Immature natural killer cell (primary cell): ENCODE measurements at regions not wholly inside any gene's neighbourhood (a gene's known extent, or its start where the extent isn't known, plus 50 kb on each side); places are given as distances from the start of the nearest gene placed in this dataset.
"Not testable (repeated sequence)": the region's sequence is repeated elsewhere in the genome, so short reads cannot be mapped to it uniquely, and the experiment has no call there.

Experiments
- DNase-seq, 3 donors: peaks; one replicate each; pipeline ENCODE4 v3.0.0; 2022; ENCODE audit warnings: mixed read lengths in 1 of 3
- H3K27ac Mint-ChIP-seq, 6 donors: one replicate each; pipeline ENCODE4 v1.8.0; 2020; ENCODE audit warnings: mixed read lengths in 6 of 6, mild to moderate bottlenecking in 5 of 6, inconsistent platforms in 4 of 6, moderate library complexity in 3 of 6
- H3K27me3 Mint-ChIP-seq, 3 donors: one replicate each; pipeline ENCODE4 v1.8.0; 2020 to 2021; ENCODE audit warnings: low read depth in 3 of 3, mild to moderate bottlenecking in 3 of 3, mixed read lengths in 3 of 3, moderate library complexity in 3 of 3, inconsistent platforms in 1 of 3
- H3K36me3 Mint-ChIP-seq, 3 donors: one replicate each; pipeline ENCODE4 v1.8.0; 2020; ENCODE audit warnings: mixed read lengths in 3 of 3, inconsistent platforms in 2 of 3, mild to moderate bottlenecking in 2 of 3
- H3K4me1 Mint-ChIP-seq, 2 donors: one replicate each; pipeline ENCODE4 v1.8.0; 2020; ENCODE audit warnings: inconsistent platforms in 2 of 2, mild to moderate bottlenecking in 2 of 2, mixed read lengths in 2 of 2, moderate library complexity in 1 of 2
- H3K4me3 Mint-ChIP-seq, 5 donors: one replicate each; pipeline ENCODE4 v1.8.0; 2020; ENCODE audit warnings: mild to moderate bottlenecking in 5 of 5, mixed read lengths in 5 of 5, inconsistent platforms in 3 of 5, moderate library complexity in 3 of 5
- H3K9me3 Mint-ChIP-seq, 6 donors: one replicate each; pipeline ENCODE4 v1.8.0; 2020; ENCODE audit warnings: mild to moderate bottlenecking in 6 of 6, mixed read lengths in 6 of 6, inconsistent platforms in 4 of 6, moderate library complexity in 3 of 6

GRCh38 chr3:15851735-15852134 lies 54.0 kb upstream of the ANKRD28 start:
- peaks cover 0 to 4% of the 10 kb centered on the region in 2 donors for H3K4me1 Mint-ChIP-seq
- no peak overlapping the region for H3K4me3 Mint-ChIP-seq
- no peak overlapping the region for H3K27ac Mint-ChIP-seq
- no peaks in the 10 kb centered on the region for H3K36me3 Mint-ChIP-seq
- H3K27me3 Mint-ChIP-seq: no peaks in the 10 kb centered on the region
- no peak for DNase-seq
- H3K9me3 Mint-ChIP-seq: no peaks in the 10 kb centered on the region

GRCh38 chr3:15858547-15859506 lies 61.0 kb upstream of the ANKRD28 start:
- peaks cover 21 to 30% of the 10 kb centered on the region in 2 donors for H3K4me1 Mint-ChIP-seq
- no peaks in the 10 kb centered on the region for H3K36me3 Mint-ChIP-seq
- peak; percentile 38 to 43 (median 41) for DNase-seq
- H3K27me3 Mint-ChIP-seq: peaks cover 2 to 7% (median 3%) of the 10 kb centered on the region in 3 donors
- H3K27ac Mint-ChIP-seq: peak overlapping the region in 5 of 6 donors; percentile 80 to 94 (median 83)
- no peaks in the 10 kb centered on the region for H3K9me3 Mint-ChIP-seq
- H3K4me3 Mint-ChIP-seq: peak overlapping the region; percentile 92 to 97 (median 96)

DNA sequence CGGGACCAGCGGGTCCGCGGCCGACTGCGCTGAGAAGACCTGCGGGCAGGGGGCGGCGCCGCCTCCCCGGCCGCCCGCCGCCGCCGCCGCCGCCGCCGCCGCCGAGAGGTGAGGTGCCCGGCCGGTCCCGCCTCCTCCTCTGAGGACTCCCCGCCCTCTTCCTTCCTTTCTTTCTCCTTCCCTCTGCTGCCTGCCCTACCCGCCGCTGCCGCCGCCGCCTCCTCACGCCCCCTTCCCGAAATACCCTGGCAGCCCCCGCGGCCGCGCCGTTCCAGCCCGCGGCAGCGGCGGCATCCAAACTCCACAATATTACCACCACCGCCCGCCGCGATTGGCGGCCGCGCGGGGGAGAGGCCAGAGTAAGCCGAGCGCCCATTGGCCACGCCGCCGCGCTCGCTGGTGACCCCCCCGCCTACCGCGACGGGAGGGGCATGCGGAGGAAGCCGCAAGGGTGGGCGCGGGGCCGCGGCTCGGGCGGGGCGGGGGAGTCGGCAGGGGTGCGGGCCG lies 61.8 kb upstream of the ANKRD28 start:
- DNase-seq: peak; percentile 76 to 79 (median 78)
- H3K4me1 Mint-ChIP-seq: peaks cover 21 to 30% of the 10 kb centered on the region in 2 donors

GRCh38 chr3:15860014-15860934 lies 62.5 kb upstream of the ANKRD28 start:
- Mint-ChIP-seq H3K27me3 (peaks cover 2 to 7% (median 5%) of the 10 kb centered on the region in 3 donors), H3K4me1 (peaks cover 21 to 30% of the 10 kb centered on the region in 2 donors), H3K4me3 (peak overlapping the region; percentile 89 to 93 (median 90)), H3K27ac (peak overlapping the region; percentile 48 to 77 (median 59)), H3K9me3 (no peaks in the 10 kb centered on the region), H3K36me3 (no peaks in the 10 kb centered on the region)
- peak in 2 of 3 donors; percentile 2 to 9 for DNase-seq

More for the DNA sequence above, 61.8 kb upstream of the ANKRD28 start:
- H3K27ac Mint-ChIP-seq: peak overlapping the region in 5 of 6 donors; percentile 61 to 89 (median 82)
- H3K9me3 Mint-ChIP-seq: no peaks in the 10 kb centered on the region
- H3K36me3 Mint-ChIP-seq: no peaks in the 10 kb centered on the region
- peaks cover 2 to 7% (median 3%) of the 10 kb centered on the region in 3 donors for H3K27me3 Mint-ChIP-seq
- H3K4me3 Mint-ChIP-seq: peak overlapping the region; percentile 88 to 97 (median 93)

DNA sequence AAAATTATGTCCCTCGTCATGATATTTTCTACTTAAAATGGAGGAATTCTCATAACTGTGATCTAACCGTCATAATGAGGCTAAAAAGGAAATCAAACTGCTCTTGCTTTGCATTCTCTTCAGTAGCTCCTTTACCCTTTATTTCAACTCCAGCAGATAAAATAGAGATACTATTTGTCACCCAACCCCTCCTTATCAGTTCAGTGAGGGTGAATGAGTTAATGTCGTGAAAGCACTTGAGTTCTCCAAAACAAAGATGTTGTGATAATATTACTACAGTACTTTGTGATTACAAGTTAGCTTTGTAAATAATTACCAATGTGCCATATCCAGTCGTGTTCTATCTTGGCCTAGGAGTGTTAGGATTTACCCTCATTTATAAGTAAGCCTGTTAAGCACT lies 63.4 kb upstream of the ANKRD28 start:
- peak overlapping the region in 3 of 6 donors; percentile 32 to 48 (median 47) for H3K27ac Mint-ChIP-seq

GRCh38 chr3:15872807-15873206 lies 75.0 kb upstream of the ANKRD28 start:
- Mint-ChIP-seq H3K4me1 (no peaks in the 10 kb centered on the region), H3K27me3 (peaks cover 1 to 8% (median 2%) of the 10 kb centered on the region in 3 donors), H3K36me3 (peaks cover 0 to 7% (median 0%) of the 10 kb centered on the region in 3 donors), H3K4me3 (no peak overlapping the region), H3K27ac (no peak overlapping the region), H3K9me3 (no peaks in the 10 kb centered on the region)
- no peak for DNase-seq

More for the DNA sequence above, 63.4 kb upstream of the ANKRD28 start:
- Mint-ChIP-seq H3K27me3 (peaks cover 2 to 7% (median 5%) of the 10 kb centered on the region in 3 donors), H3K9me3 (no peaks in the 10 kb centered on the region), H3K36me3 (no peaks in the 10 kb centered on the region), H3K4me3 (peak overlapping the region; percentile 89 to 93 (median 90)), H3K4me1 (peaks cover 21 to 30% of the 10 kb centered on the region in 2 donors)
- DNase-seq: no peak

GRCh38 chr3:15873415-15873814 lies 75.6 kb upstream of the ANKRD28 start:
- Mint-ChIP-seq H3K27me3 (peaks cover 2 to 8% (median 3%) of the 10 kb centered on the region in 3 donors), H3K4me1 (no peaks in the 10 kb centered on the region), H3K27ac (no peak overlapping the region), H3K9me3 (no peaks in the 10 kb centered on the region), H3K36me3 (peaks cover 0 to 7% (median 0%) of the 10 kb centered on the region in 3 donors), H3K4me3 (no peak overlapping the region)
- DNase-seq: no peak

DNA sequence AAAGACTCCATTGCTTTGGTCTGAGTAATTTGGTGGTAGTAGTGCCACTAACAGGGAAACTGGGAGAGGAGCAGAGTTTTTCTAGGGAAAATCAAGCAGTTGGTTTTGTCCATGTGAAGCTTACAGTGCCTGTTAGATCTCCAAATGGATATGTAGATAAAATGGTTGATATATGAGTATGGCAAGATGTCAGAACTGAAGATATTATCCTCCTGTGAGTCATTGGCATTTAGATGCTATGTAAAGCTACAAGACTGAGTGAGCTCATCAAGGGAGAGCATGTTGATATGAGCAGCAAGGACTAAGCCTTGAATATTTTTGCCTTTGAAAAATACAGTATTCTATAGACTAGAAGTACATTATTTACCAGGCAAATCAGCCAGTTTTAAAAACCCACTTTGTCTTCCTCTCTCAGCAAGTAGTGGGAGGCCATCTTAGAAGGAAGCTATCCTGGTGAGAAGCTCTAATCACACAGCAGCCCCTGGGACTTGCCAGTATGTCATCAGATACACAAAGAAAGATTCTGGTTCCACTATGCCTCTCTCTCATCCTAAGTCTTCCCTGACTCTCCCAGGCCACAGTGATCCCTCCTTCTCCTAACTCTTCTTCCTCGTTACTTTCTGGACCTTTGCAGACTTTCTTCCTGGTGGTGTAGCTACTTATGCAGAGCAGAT lies 77.4 kb upstream of the ANKRD28 start:
- Mint-ChIP-seq H3K9me3 (no peaks in the 10 kb centered on the region), H3K27ac (no peak overlapping the region), H3K27me3 (peaks cover 0 to 6% (median 5%) of the 10 kb centered on the region in 3 donors), H3K4me1 (no peaks in the 10 kb centered on the region), H3K4me3 (no peak overlapping the region), H3K36me3 (peaks cover 0 to 7% (median 0%) of the 10 kb centered on the region in 3 donors)
- DNase-seq: no peak

GRCh38 chr3:15876669-15877068 lies 78.9 kb upstream of the ANKRD28 start:
- no peak overlapping the region for H3K4me3 Mint-ChIP-seq
- no peaks in the 10 kb centered on the region for H3K4me1 Mint-ChIP-seq
- DNase-seq: no peak
- no peaks in the 10 kb centered on the region for H3K36me3 Mint-ChIP-seq
- H3K9me3 Mint-ChIP-seq: no peaks in the 10 kb centered on the region
- peaks cover 0 to 5% (median 0%) of the 10 kb centered on the region in 3 donors for H3K27me3 Mint-ChIP-seq
- no peak overlapping the region for H3K27ac Mint-ChIP-seq

DNA sequence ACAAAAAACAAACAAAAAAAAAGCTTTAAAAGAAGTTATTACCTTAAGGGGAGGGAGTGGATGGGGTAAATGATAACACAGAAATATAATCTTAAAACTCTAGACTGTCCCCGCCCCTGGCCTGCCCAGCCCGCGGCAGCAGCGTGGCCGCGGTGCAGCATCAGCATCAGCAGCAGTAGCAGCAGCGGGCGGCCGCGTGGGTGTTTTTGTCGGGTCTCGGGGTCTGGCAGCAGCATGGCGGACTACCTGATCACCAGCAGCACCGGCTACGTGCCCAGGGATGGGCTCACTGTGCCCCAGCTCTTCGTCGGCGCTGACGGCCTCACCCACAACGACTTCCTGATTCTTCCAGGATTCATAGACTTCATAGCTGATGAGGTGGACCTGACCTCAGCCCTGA lies 80.0 kb upstream of the ANKRD28 start:
- Mint-ChIP-seq H3K4me1 (no peaks in the 10 kb centered on the region), H3K27ac (no peak overlapping the region), H3K36me3 (no peaks in the 10 kb centered on the region), H3K9me3 (no peaks in the 10 kb centered on the region), H3K4me3 (no peak overlapping the region), H3K27me3 (peaks cover 0 to 5% (median 0%) of the 10 kb centered on the region in 3 donors)
- DNase-seq: no peak

- not testable (repeated sequence) for H3K4me3 Mint-ChIP-seq, H3K27me3 Mint-ChIP-seq, H3K36me3 Mint-ChIP-seq, H3K9me3 Mint-ChIP-seq, H3K27ac Mint-ChIP-seq, H3K4me1 Mint-ChIP-seq, DNase-seq
Observed at GRCh38 chr3:15879787-15880186, 82.0 kb upstream of the ANKRD28 start.

DNA sequence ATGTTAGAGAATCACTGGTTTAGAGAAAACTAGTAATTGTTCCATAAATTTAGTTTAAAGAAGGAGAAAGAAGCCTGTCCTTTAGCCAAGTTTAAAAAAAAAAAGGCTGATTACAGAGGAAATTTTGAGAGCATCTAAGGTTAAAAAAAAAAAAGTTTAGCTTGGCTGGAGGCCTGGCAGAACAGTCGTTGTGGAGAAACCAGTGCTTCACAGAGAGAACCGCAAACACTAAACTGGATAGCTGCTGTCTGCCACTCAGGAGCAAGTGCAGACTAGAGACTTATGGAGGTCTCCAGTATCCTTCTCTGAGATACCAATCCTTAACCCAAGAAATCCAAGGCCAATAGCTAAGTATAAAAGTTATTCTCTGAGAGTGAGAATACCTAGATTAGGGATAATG lies 84.8 kb upstream of the ANKRD28 start:
- Mint-ChIP-seq H3K27ac (no peak overlapping the region), H3K27me3 (peaks cover 2 to 5% (median 3%) of the 10 kb centered on the region in 3 donors), H3K4me1 (no peaks in the 10 kb centered on the region), H3K36me3 (peaks cover 0 to 5% (median 0%) of the 10 kb centered on the region in 3 donors), H3K9me3 (no peaks in the 10 kb centered on the region), H3K4me3 (no peak overlapping the region)
- no peak for DNase-seq

DNA sequence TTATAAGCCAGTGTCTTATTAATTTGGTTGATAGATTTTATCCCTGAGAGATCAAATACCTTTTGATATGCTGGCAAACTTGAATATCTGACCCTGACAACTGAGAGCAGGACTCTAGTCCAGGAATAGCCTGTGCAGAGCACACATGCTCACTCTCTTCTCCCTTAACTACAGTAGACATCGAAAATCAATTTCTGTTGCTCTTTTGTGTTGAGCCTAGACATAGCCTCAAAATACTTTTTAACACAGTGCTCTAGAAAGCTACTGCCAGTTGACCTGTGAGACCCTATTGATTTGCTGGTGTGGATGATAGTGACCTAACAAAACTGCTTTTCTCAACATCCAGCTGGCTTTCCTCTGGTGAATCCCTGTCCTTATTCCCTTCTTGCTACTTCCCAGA lies 86.4 kb upstream of the ANKRD28 start:
- Mint-ChIP-seq H3K9me3 (no peaks in the 10 kb centered on the region), H3K4me3 (no peak overlapping the region), H3K36me3 (peaks cover 0 to 5% (median 0%) of the 10 kb centered on the region in 3 donors), H3K27me3 (peaks cover 3 to 4% (median 3%) of the 10 kb centered on the region in 3 donors), H3K4me1 (no peaks in the 10 kb centered on the region), H3K27ac (no peak overlapping the region)
- DNase-seq: no peak
